HCT116 (cell line): ENCODE measurements at regions not wholly inside any gene's neighbourhood (a gene's known extent, or its start where the extent isn't known, plus 50 kb on each side); places are given as distances from the start of the nearest gene placed in this dataset.

Experiments
- ATAC-seq: fragments of 200-7000 bp; cut with Tn5 transposase; 2 replicates; pipeline ENCODE4 v1.9.1; 2020; ENCODE audit warnings: mild to moderate bottlenecking, moderate library complexity
- BruUV-seq: library from RNA; stranded (reverse); fragments of 400-500 nt; replicated peaks from 2 replicates; lab custom pipeline; 2021; lab: Mats Ljungman, UMichigan
- CTCF ChIA-PET: fragments of 300-600 bp; sonication (Branson Sonifier 250); formaldehyde crosslinking; loops from one replicate; lab custom pipeline; 2021; ENCODE audit warnings: antibody characterized with exemption; lab: Charles Lee
- POLR2A ChIA-PET: fragments of 300-600, 350-600 bp; sonication (Branson Sonifier 250); formaldehyde crosslinking; loops from one replicate; lab custom pipeline; 2021; ENCODE audit warnings: antibody characterized with exemption; lab: Charles Lee
- RAD21 ChIA-PET, 2 experiments: fragments of 300-600 bp; sonication (Branson Sonifier 250); formaldehyde crosslinking; loops; one replicate each; lab custom pipeline; 2023; ENCODE audit warnings: low total read pairs in 2 of 2; ENCODE audit not compliant: uncharacterized antibody in 2 of 2, unreplicated experiment in 2 of 2, low non-redundant PET in 1 of 2; lab: Charles Lee
- DNase-seq: peaks from one replicate; pipeline ENCODE4 v3.0.0-alpha.2; 2010; ENCODE audit warnings: low read depth, low spot score
- H2AFZ ChIP-seq: fragments of 200-600 bp; shearing (Covaris generic), sonication (generic); 2 replicates; pipeline ENCODE4 v1.6.1; 2017; ENCODE audit warnings: low read depth, mixed run types, mixed read lengths, antibody characterized with exemption, low read length; ENCODE audit not compliant: poor library complexity, severe bottlenecking
- H3K27ac ChIP-seq: 2 replicates; pipeline ENCODE4 v1.5.1; 2012; ENCODE audit warnings: low read depth, low read length
- H3K27me3 ChIP-seq: fragments of 200-600 bp; sonication (generic); 2 replicates; pipeline ENCODE4 v1.6.1; 2016; ENCODE audit warnings: mixed run types, low read length, mixed read lengths; ENCODE audit not compliant: insufficient read depth
- H3K36me3 ChIP-seq, 2 experiments: fragments of 200-500 bp in 1 of 2; fragments of 200-600 bp in 1 of 2; sonication (Bioruptor generic) in 1 of 2; sonication (generic) in 1 of 2; 2 replicates each; pipeline versions ENCODE4 v1.5.1 to v1.6.1; 2014 to 2016; ENCODE audit warnings: low read length in 2 of 2, inconsistent platforms in 1 of 2, mixed read lengths in 1 of 2, mixed run types in 1 of 2; ENCODE audit not compliant: insufficient read depth in 2 of 2, control insufficient read depth in 1 of 2
- H3K4me1 ChIP-seq, 2 experiments: fragments of 200-600 bp in 1 of 2; sonication (generic) in 1 of 2; 2 replicates each; pipeline versions ENCODE4 v1.5.1 to v1.6.1; 2012 to 2017; ENCODE audit warnings: low read length in 2 of 2, inconsistent platforms in 1 of 2, mild to moderate bottlenecking in 1 of 2, mixed read lengths in 1 of 2, mixed run types in 1 of 2, moderate library complexity in 1 of 2; ENCODE audit not compliant: insufficient read depth in 2 of 2, control insufficient read depth in 1 of 2
- H3K4me2 ChIP-seq: fragments of 200-600 bp; sonication (generic); 2 replicates; pipeline ENCODE4 v1.6.1; 2017; ENCODE audit warnings: mixed run types, low read length, mixed read lengths
- H3K4me3 ChIP-seq, 2 experiments: fragments of 200-600 bp in 1 of 2; sonication (generic) in 1 of 2; replicated peaks in 1 of 2; 2 replicates each; pipeline ENCODE4 v1.5.1; 2011 to 2016; ENCODE audit warnings: low read length in 2 of 2, control low read depth in 1 of 2, low read depth in 1 of 2, mild to moderate bottlenecking in 1 of 2, mixed read lengths in 1 of 2, mixed run types in 1 of 2
- H3K79me2 ChIP-seq: fragments of 200-600 bp; sonication (generic); 2 replicates; pipeline ENCODE4 v1.6.1; 2017; ENCODE audit warnings: mild to moderate bottlenecking, mixed run types, low read length, moderate library complexity, mixed read lengths; ENCODE audit not compliant: insufficient read depth
- H3K9ac ChIP-seq: fragments of 200-600 bp; sonication (generic); 2 replicates; pipeline ENCODE4 v1.6.1; 2016; ENCODE audit warnings: low read length, mixed read lengths
- H3K9me2 ChIP-seq: fragments of 200-600 bp; sonication (generic), shearing (Covaris generic); 2 replicates; pipeline ENCODE4 v1.6.1; 2017; ENCODE audit warnings: mixed run types, mild to moderate bottlenecking, moderate library complexity; ENCODE audit not compliant: insufficient read depth
- H3K9me3 ChIP-seq, 2 experiments: fragments of 200-500 bp in 1 of 2; fragments of 200-600 bp in 1 of 2; sonication (Bioruptor generic) in 1 of 2; sonication (generic) in 1 of 2; 2 replicates each; pipeline ENCODE4 v1.6.1; 2014 to 2017; ENCODE audit warnings: low read length in 2 of 2, mixed read lengths in 2 of 2, inconsistent platforms in 1 of 2, low read depth in 1 of 2, mild to moderate bottlenecking in 1 of 2, mixed run types in 1 of 2, moderate library complexity in 1 of 2; ENCODE audit not compliant: control insufficient read depth in 1 of 2, insufficient read depth in 1 of 2
- H4K20me1 ChIP-seq: fragments of 200-600 bp; sonication (generic), shearing (Covaris generic); 2 replicates; pipeline ENCODE4 v1.6.1; 2017; ENCODE audit warnings: mixed run types, mild to moderate bottlenecking, moderate library complexity; ENCODE audit not compliant: insufficient read depth
- ATF3 ChIP-seq: IDR thresholded peaks from 2 replicates; pipeline ENCODE4 v1.6.1; 2012
- CEBPB ChIP-seq: IDR thresholded peaks from 2 replicates; pipeline ENCODE4 v1.6.1; 2012; ENCODE audit warnings: low read depth
- JUND ChIP-seq: IDR thresholded peaks from 2 replicates; pipeline ENCODE4 v1.6.1; 2012
- POLR2A ChIP-seq: IDR thresholded peaks from 2 replicates; pipeline ENCODE4 v1.7.0; 2011; ENCODE audit warnings: borderline replicate concordance; ENCODE audit not compliant: insufficient read depth, insufficient read length; ENCODE audit errors: extremely low read depth
- POLR2AphosphoS5 ChIP-seq: IDR thresholded peaks from 2 replicates; pipeline ENCODE4 v1.6.1; 2011; ENCODE audit warnings: mild to moderate bottlenecking, low read depth, low read length, moderate library complexity
- SP1 ChIP-seq: IDR thresholded peaks from 2 replicates; pipeline ENCODE4 v1.6.1; 2012; ENCODE audit warnings: low read depth
- SRF ChIP-seq: IDR thresholded peaks from 2 replicates; pipeline ENCODE4 v1.6.1; 2012; ENCODE audit warnings: low read depth
- YY1 ChIP-seq: IDR thresholded peaks from 2 replicates; pipeline ENCODE4 v1.6.1; 2011; ENCODE audit warnings: low read length, low read depth, moderate library complexity, mild to moderate bottlenecking; ENCODE audit not compliant: insufficient replicate concordance; ENCODE audit errors: extremely low read depth
- ZFX ChIP-seq: fragments of 450-650 bp; IDR thresholded peaks from 2 replicates; pipeline ENCODE4 v1.6.1; 2017
- ZNF274 ChIP-seq: fragments of 200-500 bp; sonication (Bioruptor generic); IDR thresholded peaks from 2 replicates; pipeline ENCODE4 v1.6.1; 2014; ENCODE audit warnings: mild to moderate bottlenecking, low read depth, low read length, inconsistent platforms
- intact Hi-C: fragments of 100-400 bp; cut with micrococcal nuclease; formaldehyde crosslinking; loops from 2 replicates; pipeline ENCODE4 v1.10.0; 2022
- TF ChIP-seq, protein P1 (sequence below): IDR thresholded peaks from 2 replicates; pipeline ENCODE4 v1.6.1; 2012; ENCODE audit warnings: low read depth
- TF ChIP-seq, protein P2 (sequence below): IDR thresholded peaks from 2 replicates; pipeline ENCODE4 v1.6.1; 2012

DNA sequence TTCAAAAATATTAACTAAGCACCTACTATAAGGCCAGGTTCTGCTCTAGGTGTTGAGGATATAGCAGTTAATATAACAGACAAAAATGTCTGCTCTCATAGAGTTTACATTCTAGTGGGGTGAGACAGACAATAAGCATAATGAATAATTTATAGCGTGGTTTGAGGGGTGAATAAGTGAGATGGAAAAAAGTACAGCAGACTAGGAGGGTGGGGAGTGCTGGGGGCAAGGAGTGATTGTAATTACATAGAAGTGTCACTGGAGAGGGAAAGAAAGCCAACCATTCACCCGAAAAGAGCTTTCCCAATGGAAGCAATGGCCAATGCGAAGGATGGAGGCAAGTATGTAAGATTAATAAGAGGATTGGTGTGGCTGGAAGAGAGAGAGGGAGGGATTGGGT lies 552.9 kb upstream of the KCNMB2 start:
- Histone ChIP-seq H3K9me2 (no peaks in the 10 kb centered on the region), H3K79me2 (no peaks in the 10 kb centered on the region), H4K20me1 (no peaks in the 10 kb centered on the region), H3K4me3 (no peak overlapping the region), H3K27me3 (no peaks in the 10 kb centered on the region), H3K9ac (no peak overlapping the region), H3K27ac (no peak overlapping the region), H3K4me1 (no peaks in the 10 kb centered on the region), H2AFZ (no peak overlapping the region), H3K36me3 (no peaks in the 10 kb centered on the region), H3K9me3 (no peaks in the 10 kb centered on the region)
- ChIA-PET POLR2A (no interaction called here), CTCF (no interaction called here), RAD21 (no interaction called here)
- BruUV-seq, result no TSS peak
- intact Hi-C loops, result no loop called here
- ATAC-seq (no peak), DNase-seq (no peak)
- TF ChIP-seq SP1 (no peak), JUND (no peak), CEBPB (no peak), SRF (no peak), ATF3 (no peak), POLR2A (no peak), ZFX (no peak), POLR2AphosphoS5 (no peak), YY1 (no peak), ZNF274 (no peak)
- TF ChIP-seq, protein P1, sequence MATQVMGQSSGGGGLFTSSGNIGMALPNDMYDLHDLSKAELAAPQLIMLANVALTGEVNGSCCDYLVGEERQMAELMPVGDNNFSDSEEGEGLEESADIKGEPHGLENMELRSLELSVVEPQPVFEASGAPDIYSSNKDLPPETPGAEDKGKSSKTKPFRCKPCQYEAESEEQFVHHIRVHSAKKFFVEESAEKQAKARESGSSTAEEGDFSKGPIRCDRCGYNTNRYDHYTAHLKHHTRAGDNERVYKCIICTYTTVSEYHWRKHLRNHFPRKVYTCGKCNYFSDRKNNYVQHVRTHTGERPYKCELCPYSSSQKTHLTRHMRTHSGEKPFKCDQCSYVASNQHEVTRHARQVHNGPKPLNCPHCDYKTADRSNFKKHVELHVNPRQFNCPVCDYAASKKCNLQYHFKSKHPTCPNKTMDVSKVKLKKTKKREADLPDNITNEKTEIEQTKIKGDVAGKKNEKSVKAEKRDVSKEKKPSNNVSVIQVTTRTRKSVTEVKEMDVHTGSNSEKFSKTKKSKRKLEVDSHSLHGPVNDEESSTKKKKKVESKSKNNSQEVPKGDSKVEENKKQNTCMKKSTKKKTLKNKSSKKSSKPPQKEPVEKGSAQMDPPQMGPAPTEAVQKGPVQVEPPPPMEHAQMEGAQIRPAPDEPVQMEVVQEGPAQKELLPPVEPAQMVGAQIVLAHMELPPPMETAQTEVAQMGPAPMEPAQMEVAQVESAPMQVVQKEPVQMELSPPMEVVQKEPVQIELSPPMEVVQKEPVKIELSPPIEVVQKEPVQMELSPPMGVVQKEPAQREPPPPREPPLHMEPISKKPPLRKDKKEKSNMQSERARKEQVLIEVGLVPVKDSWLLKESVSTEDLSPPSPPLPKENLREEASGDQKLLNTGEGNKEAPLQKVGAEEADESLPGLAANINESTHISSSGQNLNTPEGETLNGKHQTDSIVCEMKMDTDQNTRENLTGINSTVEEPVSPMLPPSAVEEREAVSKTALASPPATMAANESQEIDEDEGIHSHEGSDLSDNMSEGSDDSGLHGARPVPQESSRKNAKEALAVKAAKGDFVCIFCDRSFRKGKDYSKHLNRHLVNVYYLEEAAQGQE, result no peak
- TF ChIP-seq, protein P2, sequence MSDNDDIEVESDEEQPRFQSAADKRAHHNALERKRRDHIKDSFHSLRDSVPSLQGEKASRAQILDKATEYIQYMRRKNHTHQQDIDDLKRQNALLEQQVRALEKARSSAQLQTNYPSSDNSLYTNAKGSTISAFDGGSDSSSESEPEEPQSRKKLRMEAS, result no peak
- TF ChIP-seq, all 23 proteins: peak for 0
- H3K4me2 ChIP-seq, result no peak overlapping the region
